Activated naive CD4-positive, alpha-beta T cell treated with anti-CD3 and anti-CD28 coated beads for 36 hours (primary cell): ENCODE measurements at regions not wholly inside any gene's neighbourhood (a gene's known extent, or its start where the extent isn't known, plus 50 kb on each side); places are given as distances from the start of the nearest gene placed in this dataset.
A peak's percentile ranks its signal among the peaks of the same experiment; 100 is the strongest.

Experiments
- CTCF ChIA-PET: fragments of 350-600 bp; sonication (Branson Sonifier 250); formaldehyde crosslinking; loops from one replicate; lab custom pipeline; 2021; ENCODE audit warnings: antibody characterized with exemption; lab: Charles Lee
- DNase-seq: peaks from one replicate; pipeline ENCODE4 v3.0.0-alpha.2; 2020
- H3K27ac Mint-ChIP-seq: one replicate; pipeline ENCODE4 v1.8.0; 2021; ENCODE audit warnings: mild to moderate bottlenecking, mixed read lengths
- H3K27me3 Mint-ChIP-seq: one replicate; pipeline ENCODE4 v1.8.0; 2021; ENCODE audit warnings: low read depth, mixed read lengths
- H3K36me3 Mint-ChIP-seq: one replicate; pipeline ENCODE4 v1.8.0; 2021; ENCODE audit warnings: low read depth, mixed read lengths
- H3K4me1 Mint-ChIP-seq: one replicate; pipeline ENCODE4 v1.8.0; 2021; ENCODE audit warnings: low read depth, mixed read lengths
- H3K4me3 Mint-ChIP-seq: one replicate; pipeline ENCODE4 v1.8.0; 2021; ENCODE audit warnings: mild to moderate bottlenecking, moderate library complexity, mixed read lengths
- H3K9me3 Mint-ChIP-seq: one replicate; pipeline ENCODE4 v1.8.0; 2021; ENCODE audit warnings: mixed read lengths
- intact Hi-C: fragments of 100-400 bp; cut with micrococcal nuclease; formaldehyde crosslinking; loops from one replicate; pipeline ENCODE4 v1.15.1; 2023

DNA sequence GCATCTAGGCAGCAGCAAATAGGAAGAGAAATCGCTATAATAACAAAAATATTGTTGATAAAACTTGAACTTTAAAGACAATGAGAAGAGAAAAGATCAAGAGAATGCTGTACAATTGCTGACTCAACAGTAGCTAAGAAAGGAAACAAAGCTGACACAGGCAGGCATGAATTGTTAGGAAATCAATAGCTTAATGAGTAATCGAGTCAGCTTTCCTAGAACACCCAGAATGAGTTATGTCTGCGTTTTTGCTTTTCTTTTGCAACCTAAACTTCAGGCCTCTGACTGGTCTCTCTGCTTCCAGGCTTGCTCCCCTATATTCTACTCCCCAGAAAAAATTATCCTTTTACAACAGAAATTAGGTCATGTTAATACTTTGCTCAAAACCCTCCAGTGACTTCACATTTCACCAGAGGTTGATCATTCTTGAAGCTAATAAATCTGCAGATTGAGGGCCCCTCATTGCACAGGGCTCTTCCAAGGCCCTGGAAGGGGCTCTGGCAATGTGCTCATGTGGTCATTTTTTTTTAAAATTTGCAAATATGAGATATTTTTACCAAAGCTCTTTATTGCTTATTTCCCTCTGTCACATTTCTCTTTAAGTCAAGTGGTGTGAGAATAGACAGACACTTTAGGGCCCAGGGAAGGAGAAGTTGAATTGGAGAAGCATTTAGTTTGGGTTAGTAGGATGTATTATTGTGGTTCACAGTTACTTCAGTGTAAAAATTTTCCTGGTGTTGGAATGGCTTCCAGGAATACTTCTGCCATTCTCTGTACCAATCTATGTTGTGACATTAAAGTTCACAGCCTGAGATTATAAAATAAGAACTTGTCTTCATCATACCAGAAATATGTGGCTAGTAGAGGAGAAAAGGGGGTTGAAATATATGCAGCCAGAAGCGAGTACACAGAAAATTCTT lies 116.3 kb downstream of the TMCO5A start:
- no peak for DNase-seq
- H3K9me3 Mint-ChIP-seq: no peaks in the 10 kb centered on the region
- H3K4me1 Mint-ChIP-seq: no peaks in the 10 kb centered on the region
- CTCF ChIA-PET: interaction anchor here (0.6 kb wide), 1 partner anchor 1526 kb away, joined by 3 read pairs; no protein-coding TSS in a partner anchor
- H3K4me3 Mint-ChIP-seq: no peak overlapping the region
- H3K27me3 Mint-ChIP-seq: peaks cover 5% of the 10 kb centered on the region
- H3K27ac Mint-ChIP-seq: no peak overlapping the region
- intact Hi-C loops: no loop called here
- no peaks in the 10 kb centered on the region for H3K36me3 Mint-ChIP-seq

DNA sequence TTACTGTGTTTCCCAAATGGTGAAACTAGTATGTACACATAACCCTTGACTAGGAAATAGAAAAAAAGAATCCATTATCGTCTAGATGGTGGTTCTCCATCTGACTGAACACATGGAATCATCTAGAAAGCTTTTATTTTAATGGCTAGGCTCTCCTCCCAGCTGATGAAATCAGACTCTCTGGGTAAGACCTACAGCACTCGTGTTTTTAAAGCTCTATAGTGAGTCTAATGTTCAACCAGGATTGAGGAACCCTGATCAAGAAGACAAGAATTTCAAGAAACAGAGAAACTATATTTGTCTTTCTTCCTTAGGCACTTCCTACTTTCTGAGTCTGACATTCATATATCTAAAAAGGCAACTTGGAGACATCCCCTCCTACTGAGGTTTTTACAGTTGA lies 118.8 kb downstream of the TMCO5A start:
- CTCF ChIA-PET: no interaction called here
- Mint-ChIP-seq H3K27me3 (peaks cover 3% of the 10 kb centered on the region), H3K4me3 (no peak overlapping the region), H3K36me3 (no peaks in the 10 kb centered on the region), H3K9me3 (no peaks in the 10 kb centered on the region), H3K4me1 (no peaks in the 10 kb centered on the region), H3K27ac (no peak overlapping the region)
- no peak for DNase-seq
- intact Hi-C loops: no loop called here

DNA sequence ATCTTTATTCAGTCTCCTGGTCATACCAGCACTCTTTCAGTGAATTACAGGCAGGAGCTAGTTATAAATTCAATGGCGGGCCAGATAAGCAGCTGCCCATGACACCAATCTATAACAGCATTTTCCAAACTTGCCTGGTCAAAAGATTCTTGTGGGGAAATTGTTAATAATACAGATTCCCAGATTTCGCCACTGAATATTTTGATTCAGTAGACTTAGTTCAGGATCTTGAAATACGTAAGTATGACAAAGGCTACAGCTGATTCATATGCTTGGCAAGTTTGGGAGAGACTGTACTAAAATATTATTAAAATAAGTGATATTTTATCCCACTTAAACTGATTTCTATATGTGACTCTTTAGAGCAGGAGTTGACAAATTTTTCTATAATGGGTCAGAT lies 119.3 kb downstream of the TMCO5A start:
- peaks cover 3% of the 10 kb centered on the region for H3K4me1 Mint-ChIP-seq
- peaks cover 4% of the 10 kb centered on the region for H3K27me3 Mint-ChIP-seq
- no peak for DNase-seq
- H3K9me3 Mint-ChIP-seq: no peaks in the 10 kb centered on the region
- H3K4me3 Mint-ChIP-seq: no peak overlapping the region
- intact Hi-C loops: no loop called here
- no peaks in the 10 kb centered on the region for H3K36me3 Mint-ChIP-seq
- no peak overlapping the region for H3K27ac Mint-ChIP-seq
- CTCF ChIA-PET: no interaction called here

DNA sequence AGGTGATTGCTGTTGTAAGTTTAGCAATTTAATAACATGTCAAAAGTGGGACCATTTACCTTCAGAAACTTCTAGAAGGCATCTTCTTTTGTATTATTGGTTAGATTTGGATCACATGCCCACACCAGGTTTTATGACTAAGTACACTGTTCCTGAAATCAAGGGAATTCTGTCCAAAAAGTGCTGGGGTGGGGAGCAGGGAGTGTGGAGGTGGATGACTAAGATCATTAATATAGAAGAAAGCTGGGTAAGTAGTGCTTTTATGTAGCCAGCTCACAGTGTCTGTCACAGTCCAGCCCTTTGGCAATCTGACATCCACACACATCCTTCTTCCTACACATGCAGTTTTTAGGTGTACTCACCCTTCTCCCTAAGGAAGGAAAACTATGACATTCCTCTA lies 120.0 kb downstream of the TMCO5A start:
- Mint-ChIP-seq H3K4me1 (peaks cover 5% of the 10 kb centered on the region), H3K27me3 (peaks cover 10% of the 10 kb centered on the region), H3K4me3 (no peak overlapping the region), H3K9me3 (no peaks in the 10 kb centered on the region), H3K36me3 (no peaks in the 10 kb centered on the region), H3K27ac (no peak overlapping the region)
- DNase-seq: no peak
- intact Hi-C loops: no loop called here
- CTCF ChIA-PET: no interaction called here

DNA sequence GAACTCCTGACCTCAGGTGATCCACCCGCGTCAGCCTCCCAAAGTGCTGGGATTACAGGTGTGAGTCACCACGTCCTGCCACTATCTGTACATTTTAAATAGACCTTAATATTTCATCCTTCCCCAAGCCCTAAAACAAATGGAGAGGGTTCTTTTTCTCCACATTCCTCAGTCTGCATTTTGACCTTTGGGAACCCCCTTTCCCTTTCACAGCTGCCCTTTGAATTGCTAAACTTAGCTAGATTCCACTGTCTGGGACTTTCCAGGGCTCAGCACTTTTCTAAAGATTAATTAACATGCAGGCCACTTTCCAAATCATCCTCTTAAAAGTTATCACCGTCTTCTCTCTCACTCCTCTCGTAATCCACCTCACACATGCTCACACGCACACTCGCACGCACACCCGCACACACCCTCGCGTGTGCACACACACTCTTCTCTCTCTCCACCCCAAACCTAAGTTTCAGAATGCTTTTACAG lies 124.2 kb downstream of the TMCO5A start:
- Mint-ChIP-seq H3K9me3 (no peaks in the 10 kb centered on the region), H3K36me3 (no peaks in the 10 kb centered on the region), H3K4me1 (peaks cover 5% of the 10 kb centered on the region), H3K27ac (no peak overlapping the region), H3K4me3 (no peak overlapping the region), H3K27me3 (peaks cover 19% of the 10 kb centered on the region)
- no peak for DNase-seq
- CTCF ChIA-PET: interaction anchor here (0.6 kb wide), 1 partner anchor 689 kb away, joined by 4 read pairs; no protein-coding TSS in a partner anchor
- intact Hi-C loops: no loop called here

DNA sequence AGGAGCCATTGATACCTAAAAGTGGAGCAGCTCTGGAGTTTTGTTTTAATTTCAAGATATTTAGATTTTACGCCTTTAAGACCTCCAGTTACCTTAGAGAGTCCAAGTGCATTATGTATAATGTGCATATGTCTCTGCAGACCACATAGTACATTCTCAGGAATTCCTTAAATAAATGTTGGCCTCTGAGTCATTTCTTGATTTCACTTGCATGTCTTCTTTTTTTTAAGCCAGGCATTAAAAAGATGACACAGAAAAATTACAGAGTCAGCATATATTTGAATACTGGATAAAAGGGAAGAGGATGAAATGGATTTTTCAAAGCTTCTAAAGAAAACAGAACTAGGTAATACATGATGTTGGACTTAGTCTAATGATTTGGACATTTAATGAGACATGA lies 125.2 kb downstream of the TMCO5A start:
- Mint-ChIP-seq H3K9me3 (no peaks in the 10 kb centered on the region), H3K27ac (no peak overlapping the region), H3K4me3 (no peak overlapping the region), H3K36me3 (no peaks in the 10 kb centered on the region), H3K4me1 (peaks cover 5% of the 10 kb centered on the region), H3K27me3 (peaks cover 19% of the 10 kb centered on the region)
- intact Hi-C loops: loop anchor here (10.0 kb wide), 3 partner anchors 495 to 1725 kb away; partner anchors contain the start of gene FSIP1
- CTCF ChIA-PET: interaction anchor here (0.7 kb wide), 1 partner anchor 628 kb away, joined by 3 read pairs; no protein-coding TSS in a partner anchor
- DNase-seq: no peak

DNA sequence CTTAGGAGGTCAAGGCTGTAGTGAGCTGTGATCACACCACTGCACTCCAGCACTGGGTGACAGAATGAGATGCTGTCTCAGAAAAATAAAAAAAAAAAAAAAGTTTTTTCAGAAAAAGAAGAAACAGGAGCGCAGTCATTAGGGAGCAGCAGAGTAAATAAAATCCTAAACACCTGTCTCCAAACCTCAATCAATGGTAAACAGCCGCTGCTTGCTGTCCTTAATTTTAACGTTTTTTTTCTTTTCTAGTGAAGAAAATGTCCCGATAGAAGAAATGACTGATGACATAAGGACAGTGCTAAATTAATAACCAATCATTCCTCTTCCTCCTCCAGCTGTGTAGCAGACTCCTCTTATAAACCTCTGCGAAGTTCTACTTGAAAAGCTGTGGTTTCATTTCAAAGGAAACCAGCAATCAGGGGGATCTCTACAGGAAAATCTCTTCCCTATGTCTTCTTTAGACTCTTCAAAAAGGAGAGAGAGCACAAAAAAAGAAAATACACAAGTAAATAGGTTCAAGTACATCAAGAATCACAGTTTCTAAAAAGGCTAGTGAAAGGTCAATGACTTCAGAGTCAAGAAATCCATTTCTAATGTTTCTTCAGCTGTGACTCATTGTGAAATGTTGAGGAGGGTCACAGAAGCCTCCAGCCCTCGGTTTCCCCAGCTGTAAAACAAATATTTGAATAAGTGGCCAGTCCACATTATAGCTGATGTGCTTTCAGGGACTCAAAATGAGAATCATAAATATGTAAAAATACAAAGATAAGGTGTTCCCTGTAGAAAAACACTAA lies 127.6 kb downstream of the TMCO5A start:
- CTCF ChIA-PET: interaction anchor here (0.7 kb wide), 1 partner anchor 1503 kb away, joined by 4 read pairs; no protein-coding TSS in a partner anchor

DNA sequence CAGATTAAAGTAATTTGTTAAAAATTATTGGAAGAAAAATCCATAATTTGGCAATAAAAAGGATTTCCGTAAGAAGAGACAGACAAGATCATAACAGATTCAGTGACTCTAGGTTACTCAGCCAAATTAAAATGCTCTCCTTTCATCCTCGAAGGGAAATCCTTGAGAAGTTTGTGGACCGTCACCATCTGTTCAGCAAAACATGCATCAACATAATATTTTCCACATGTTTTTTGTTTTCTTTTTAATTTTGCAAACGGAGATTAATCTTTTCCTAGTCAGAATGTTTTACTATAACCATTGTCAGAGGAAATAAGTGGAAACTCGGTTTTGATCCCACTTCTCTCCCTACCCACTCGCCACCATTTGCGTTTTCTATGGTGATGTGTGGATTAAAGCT lies 128.3 kb downstream of the TMCO5A start:
- H3K36me3 Mint-ChIP-seq: no peaks in the 10 kb centered on the region
- no peaks in the 10 kb centered on the region for H3K9me3 Mint-ChIP-seq
- no peak overlapping the region for H3K4me3 Mint-ChIP-seq
- peaks cover 27% of the 10 kb centered on the region for H3K27me3 Mint-ChIP-seq
- intact Hi-C loops: loop anchor here (10.0 kb wide), 3 partner anchors 492 to 1722 kb away; partner anchors contain the start of gene FSIP1
- CTCF ChIA-PET: no interaction called here
- no peak overlapping the region for H3K27ac Mint-ChIP-seq
- no peak for DNase-seq
- peaks cover 5% of the 10 kb centered on the region for H3K4me1 Mint-ChIP-seq

More for the DNA sequence above, 127.6 kb downstream of the TMCO5A start:
- peaks cover 5% of the 10 kb centered on the region for H3K4me1 Mint-ChIP-seq
- H3K27ac Mint-ChIP-seq: no peak overlapping the region
- H3K36me3 Mint-ChIP-seq: no peaks in the 10 kb centered on the region
- no peak for DNase-seq
- H3K9me3 Mint-ChIP-seq: no peaks in the 10 kb centered on the region
- no peak overlapping the region for H3K4me3 Mint-ChIP-seq
- H3K27me3 Mint-ChIP-seq: peaks cover 27% of the 10 kb centered on the region
- intact Hi-C loops: loop anchor here (10.0 kb wide), 3 partner anchors 493 to 1723 kb away; partner anchors contain the start of gene FSIP1

DNA sequence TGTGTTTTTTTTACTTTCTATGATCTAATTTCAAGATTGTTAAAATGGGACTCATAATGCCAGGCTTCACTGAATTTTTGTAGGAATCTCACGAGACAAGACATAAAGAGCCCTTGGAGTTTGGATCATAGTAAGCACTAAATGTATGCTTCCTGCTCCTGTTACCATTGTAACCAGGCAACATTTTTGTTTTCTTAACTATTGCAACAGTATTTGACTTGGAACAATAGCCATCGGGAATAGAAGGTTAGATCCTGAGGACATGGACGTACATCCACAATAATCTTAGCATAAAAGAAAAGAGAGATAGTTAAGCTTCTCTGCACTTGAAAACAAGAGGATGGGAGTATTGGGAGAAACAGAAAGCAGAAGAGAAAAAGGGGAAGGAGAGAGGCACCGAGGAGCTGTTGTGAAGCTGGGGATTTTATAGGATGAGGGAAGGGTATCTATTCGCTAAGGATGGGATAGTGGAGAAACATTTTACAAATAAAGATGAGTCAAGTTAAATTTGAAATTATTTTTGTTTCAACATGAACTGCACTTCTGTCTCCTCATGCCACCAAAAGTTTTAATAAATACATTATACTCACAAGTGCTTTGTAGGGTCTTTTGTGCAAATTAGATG lies 131.4 kb downstream of the TMCO5A start:
- CTCF ChIA-PET: no interaction called here
- intact Hi-C loops: loop anchor here (10.0 kb wide), 3 partner anchors 489 to 1719 kb away; partner anchors contain the start of gene FSIP1

DNA sequence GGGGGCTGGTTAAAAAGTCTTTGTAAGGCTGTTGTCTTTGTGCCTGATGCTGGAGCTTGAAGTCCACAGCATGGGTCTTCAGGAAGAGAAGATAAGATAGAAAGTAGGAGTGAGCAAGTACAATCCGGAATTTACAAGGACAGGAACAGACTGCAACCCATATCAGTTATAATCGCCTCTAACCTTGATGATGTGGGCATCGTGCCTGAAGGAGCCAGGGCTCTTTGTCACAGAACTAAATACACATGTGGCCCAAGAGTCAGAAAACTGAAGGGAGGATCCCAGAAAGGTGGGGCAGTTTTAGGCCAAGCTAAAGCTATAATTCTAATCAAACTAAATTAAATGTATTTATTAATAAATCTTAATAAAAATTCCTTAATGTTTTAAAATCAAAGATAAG lies 132.2 kb downstream of the TMCO5A start:
- Mint-ChIP-seq H3K4me1 (peaks cover 21% of the 10 kb centered on the region), H3K9me3 (no peaks in the 10 kb centered on the region), H3K4me3 (no peak overlapping the region), H3K27me3 (peaks cover 42% of the 10 kb centered on the region), H3K36me3 (no peaks in the 10 kb centered on the region), H3K27ac (no peak overlapping the region)
- intact Hi-C loops: loop anchor here (10.0 kb wide), 3 partner anchors 488 to 1718 kb away; partner anchors contain the start of gene FSIP1
- CTCF ChIA-PET: no interaction called here
- DNase-seq: no peak

More for the DNA sequence above, 131.4 kb downstream of the TMCO5A start:
- Mint-ChIP-seq H3K27ac (no peak overlapping the region), H3K4me1 (peaks cover 14% of the 10 kb centered on the region), H3K36me3 (no peaks in the 10 kb centered on the region), H3K9me3 (no peaks in the 10 kb centered on the region), H3K4me3 (no peak overlapping the region), H3K27me3 (peaks cover 37% of the 10 kb centered on the region)
- DNase-seq: no peak

DNA sequence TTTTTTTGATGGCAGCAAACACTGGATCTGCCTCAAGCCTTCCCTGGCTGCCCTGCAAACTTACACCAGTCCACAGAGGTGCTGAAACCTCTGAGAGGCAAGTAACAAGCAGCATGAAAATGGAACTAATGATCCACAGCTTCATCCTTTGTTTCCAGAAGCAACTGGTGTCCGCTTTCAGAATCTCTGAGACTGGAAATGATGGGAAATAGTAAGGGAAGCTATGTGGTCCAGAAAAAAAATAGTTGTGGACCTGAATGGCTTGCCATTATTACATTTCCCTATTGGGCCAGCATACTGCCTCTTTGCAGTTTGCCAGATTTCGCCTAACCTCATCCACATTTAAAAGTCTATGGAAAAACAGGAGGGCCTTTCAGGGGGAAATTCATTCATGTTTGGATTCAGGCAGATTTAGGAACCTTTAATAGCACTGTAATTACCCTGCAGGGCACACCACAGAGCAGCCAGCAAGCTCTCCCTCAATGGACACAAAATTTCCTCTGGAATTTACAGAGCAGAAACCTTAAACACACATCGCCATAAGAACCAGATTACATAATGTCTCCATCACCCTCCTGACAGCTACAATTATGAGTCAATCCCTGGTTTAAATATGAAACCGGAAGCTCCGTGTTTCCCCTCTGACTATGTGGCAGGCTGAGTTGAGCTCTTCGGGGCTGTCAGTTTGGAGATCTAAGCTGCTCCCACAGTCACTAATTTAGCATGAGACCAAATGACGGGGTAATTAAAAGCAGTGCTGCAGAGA lies 134.4 kb downstream of the TMCO5A start:
- no peak overlapping the region for H3K4me3 Mint-ChIP-seq
- CTCF ChIA-PET: no interaction called here
- no peak overlapping the region for H3K27ac Mint-ChIP-seq
- DNase-seq: peak; percentile 65
- peaks cover 57% of the 10 kb centered on the region for H3K27me3 Mint-ChIP-seq
- intact Hi-C loops: loop anchor here (1.0 to 10.0 kb wide), 4 partner anchors 184 to 1716 kb away; partner anchors contain the start of gene FSIP1
- H3K36me3 Mint-ChIP-seq: no peaks in the 10 kb centered on the region
- H3K9me3 Mint-ChIP-seq: no peaks in the 10 kb centered on the region
- H3K4me1 Mint-ChIP-seq: peaks cover 34% of the 10 kb centered on the region
